HG03439 (cell line): ENCODE measurements at regions not wholly inside any gene's neighbourhood (a gene's known extent, or its start where the extent isn't known, plus 50 kb on each side); places are given as distances from the start of the nearest gene placed in this dataset.

ENCODE experiments used
- ATAC-seq: cut with Tn5 transposase; IDR thresholded peaks from one replicate; pipeline ENCODE4 v1.9.1; 2021; ENCODE audit warnings: mild to moderate bottlenecking, moderate library complexity; ENCODE audit not compliant: unreplicated experiment

DNA sequence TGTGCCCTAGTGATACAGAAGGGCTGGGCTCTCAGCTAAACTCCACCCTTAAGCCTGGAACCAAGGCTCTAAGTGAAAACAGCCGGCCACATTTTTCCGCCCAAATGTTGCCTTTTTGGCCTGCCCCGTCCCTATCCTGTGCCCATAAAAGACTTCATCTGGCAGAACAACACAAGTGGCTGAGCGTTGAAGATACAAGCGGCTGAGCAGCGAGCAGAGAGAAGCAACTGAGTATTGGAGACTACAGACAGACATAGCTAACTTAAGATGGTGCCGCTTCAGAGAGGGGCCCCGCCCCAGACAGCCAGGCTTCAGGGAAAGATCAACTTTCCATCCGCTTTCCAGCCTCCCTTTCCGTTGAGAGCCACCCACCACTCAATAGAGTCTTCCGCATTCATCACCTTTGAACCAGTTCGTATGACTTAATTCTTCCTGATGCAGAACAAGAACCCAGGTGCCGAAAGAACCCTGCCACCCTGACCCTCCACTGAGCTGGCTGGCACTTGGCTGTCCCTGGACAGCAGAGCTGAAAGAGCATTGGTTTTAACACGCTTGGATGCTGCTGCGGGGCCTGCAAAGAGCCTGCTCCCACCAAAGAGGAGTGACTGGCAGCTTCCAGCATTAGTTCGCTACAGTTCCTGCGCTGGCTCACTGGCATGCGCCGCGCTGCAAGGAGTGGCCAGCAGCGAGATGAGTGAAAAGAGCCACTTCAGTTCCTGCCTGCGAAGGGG, 853.2 kb upstream of the INTU start:
- no peak for ATAC-seq

DNA sequence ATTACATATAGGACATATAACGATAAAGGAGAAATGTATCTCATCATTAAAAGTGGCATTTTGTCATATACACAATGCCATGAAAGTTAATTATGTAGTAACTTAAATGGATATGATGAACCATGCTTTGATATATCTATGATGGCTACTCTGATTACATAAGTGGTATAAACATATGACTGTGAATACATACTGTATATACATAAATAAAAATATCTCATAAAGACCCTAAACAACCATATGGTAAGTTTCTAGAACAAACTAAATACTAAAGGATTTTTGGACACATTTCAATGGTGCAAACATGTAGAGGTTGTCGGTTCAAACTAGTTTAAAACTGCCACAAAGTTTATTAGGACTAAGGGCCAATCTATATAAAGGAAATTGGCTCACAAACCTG, 849.6 kb upstream of the INTU start:
- no peak for ATAC-seq

GRCh38 chr4:126784966-126785580, 847.7 kb upstream of the INTU start:
- ATAC-seq, result no peak

- ATAC-seq, result no peak
These were observed 842.1 kb upstream of the INTU start for GRCh38 chr4:126790633-126791032.

- ATAC-seq, result no peak
These were observed 838.4 kb upstream of the INTU start for GRCh38 chr4:126794363-126794762.

- ATAC-seq, result no peak
These were observed 834.5 kb upstream of the INTU start for GRCh38 chr4:126798214-126798613.

DNA sequence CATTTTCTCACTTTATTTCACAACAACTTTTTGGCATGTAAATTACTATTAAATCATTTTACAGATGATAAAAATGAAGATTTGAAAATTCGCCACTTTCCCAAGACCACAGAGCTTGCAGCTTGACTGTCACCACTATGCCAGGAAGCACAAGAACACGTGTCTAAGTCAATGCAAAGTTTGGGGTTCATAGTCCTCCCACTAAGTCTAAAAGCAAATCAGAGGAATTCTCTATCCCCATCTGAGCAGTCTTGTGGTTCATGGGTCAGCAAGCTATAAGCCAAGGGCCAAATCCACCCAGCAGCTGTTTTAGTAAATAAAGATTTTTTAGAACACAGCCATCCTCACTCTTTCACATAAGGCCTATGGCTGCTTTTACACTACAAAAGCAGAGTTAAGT, 833.3 kb upstream of the INTU start:
- no peak for ATAC-seq

DNA sequence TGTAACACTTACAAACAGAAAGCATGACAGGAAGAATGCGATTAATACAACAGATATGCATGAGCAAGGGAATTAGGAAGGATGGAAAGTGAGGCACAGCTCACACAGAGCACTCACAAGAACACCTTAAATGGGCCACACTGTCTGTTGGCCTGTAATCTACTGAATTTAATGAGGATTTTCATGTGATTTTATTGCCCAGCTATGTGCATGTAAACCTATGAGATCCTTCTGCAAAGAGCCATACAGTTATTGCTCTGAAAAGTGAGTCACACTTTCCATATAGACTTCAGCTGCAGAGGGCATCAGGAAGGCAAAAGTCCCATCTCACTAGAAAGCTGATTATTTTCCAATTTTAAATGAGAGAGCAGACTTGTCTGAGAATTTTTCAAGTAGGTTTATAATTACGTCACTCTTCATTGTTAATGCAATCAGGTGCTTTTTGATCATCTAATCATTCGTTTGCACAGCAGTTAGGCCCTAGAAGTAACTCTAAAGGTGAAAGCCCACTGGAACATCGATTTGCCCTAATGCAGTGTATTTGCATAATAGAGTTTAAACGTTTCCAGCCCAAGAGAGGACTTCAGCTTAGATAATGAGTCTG, 832.7 kb upstream of the INTU start:
- ATAC-seq, result no peak

DNA sequence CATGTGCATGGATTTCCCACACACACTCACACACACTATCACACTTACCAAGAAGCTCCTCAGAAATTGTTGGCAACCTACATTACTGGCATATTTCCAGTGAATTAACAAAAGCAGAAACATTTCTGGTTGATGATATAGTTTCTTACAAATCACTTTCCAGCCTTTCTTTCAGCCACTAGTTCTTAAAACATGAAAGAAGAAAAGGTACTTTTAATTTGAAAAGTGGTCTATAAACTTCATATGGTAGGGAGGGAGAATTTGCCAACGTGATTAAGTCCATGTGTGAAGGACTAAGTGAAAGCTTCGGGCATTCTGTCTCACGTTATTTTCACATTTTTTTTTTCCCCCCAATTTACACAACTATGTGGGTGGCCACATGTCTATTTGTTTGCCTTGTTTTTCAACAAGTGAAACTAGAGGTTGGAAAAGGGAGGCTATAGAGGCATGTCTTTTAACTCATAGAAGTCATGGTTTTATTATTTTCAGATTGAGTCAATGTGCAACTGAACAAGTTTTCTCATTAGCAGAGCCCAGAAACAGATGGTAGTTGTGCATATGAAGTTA, 832.1 kb upstream of the INTU start:
- ATAC-seq, result no peak

DNA sequence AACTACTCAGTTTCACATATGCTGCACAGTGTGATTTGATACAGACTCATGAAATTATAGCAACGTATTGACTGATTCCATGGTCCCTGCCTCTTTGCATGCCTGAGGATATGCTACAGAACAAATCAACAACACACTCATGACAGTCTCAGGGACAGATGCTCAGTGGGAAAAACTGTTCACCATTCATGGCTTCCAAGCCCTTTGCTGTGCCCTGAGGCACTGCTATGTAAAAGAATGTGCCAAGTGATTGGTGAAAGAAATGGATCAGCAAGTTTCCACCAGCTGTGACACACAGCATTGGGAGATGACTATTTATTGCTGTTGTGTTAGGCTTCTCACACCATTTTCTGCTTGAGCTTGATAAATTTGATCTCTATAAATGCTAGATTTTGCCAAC, 825.6 kb upstream of the INTU start:
- no peak for ATAC-seq

- no peak for ATAC-seq
These were observed 820.7 kb upstream of the INTU start for GRCh38 chr4:126812076-126812475.

DNA sequence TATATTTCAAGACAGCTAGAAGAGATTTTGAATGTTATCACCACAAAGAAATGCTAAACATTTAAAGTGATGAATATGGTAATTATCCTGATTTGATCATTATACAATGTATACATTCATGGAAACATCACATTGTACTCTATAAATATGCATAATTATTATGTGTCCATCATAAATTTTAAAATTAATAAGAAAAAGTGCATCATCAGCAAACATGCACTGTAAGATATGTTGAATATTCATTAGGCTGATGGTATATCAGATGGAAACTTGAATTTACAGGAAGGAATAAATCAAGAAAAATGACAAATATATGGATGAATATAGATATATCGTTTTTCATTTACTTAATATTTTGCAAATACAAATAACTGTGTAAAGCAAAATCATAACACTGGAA, 812.1 kb upstream of the INTU start:
- ATAC-seq, result no peak

GRCh38 chr4:126821152-126821551, 811.6 kb upstream of the INTU start:
- no peak for ATAC-seq

DNA sequence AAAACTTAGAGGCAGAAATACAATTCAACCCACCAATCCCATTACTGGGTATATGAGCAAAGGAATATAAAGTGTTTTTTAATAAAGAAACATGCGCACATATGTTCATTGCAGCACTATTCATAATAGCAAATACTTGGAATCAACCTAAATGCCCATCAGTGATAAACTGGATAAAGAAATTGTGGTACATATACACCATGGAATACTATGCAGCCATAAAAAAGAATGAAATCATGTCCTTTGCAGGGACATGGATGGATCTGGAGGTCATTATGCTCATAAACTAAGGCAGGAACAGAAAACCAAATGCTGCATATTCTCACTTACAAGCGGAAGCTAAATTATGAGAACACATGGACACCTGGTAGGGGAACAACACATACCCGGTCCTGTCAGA, 807.7 kb upstream of the INTU start:
- no peak for ATAC-seq

DNA sequence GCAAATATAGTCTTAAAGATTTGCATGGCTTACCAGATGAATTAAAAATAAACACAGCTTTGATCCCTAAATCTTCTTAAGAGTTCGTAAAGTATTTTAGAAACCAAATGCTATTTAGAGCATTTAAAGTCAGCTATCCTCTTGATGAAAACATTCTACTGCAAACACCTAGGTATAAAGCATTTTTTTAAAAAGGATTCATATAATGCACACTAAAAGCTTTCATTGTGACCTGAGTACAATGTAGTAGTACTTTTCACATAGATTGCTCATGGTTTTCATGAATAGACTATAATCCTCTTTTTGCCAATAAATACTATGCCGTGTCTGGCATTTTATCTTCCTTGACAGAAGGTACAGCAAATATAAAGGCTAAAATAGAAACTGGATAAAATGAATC, 805.1 kb upstream of the INTU start:
- no peak for ATAC-seq

GRCh38 chr4:126834854-126835253, 797.9 kb upstream of the INTU start:
- no peak for ATAC-seq

GRCh38 chr4:126838941-126839679, 793.6 kb upstream of the INTU start:
- ATAC-seq, result no peak

GRCh38 chr4:126843492-126844067, 789.2 kb upstream of the INTU start:
- no peak for ATAC-seq

GRCh38 chr4:126850286-126850685, 782.5 kb upstream of the INTU start:
- ATAC-seq, result no peak

DNA sequence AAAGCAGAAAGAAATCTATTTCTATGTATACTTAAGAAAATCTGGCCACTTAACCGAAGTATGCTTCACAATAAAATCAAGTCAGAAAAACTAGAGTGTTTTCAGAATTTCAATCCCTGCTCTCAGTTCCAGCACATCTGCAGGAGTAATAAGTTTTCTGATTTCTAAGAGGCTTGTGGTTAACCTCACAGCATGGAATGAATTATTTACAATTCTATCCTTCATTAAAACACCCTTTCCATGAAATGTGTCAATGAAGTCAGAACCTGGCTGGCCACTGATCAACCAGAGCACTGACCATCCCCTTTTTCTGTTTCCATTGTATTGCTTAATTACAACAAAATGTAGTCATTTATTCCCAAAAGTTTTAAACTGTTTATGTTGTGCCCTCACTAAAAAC, 781.4 kb upstream of the INTU start:
- no peak for ATAC-seq

- ATAC-seq, result no peak
These were observed 779.0 kb upstream of the INTU start for GRCh38 chr4:126853715-126854114.
